ENCODE measurements at regions not wholly inside any gene's neighbourhood (a gene's known extent, or its start where the extent isn't known, plus 50 kb on each side); places are given as distances from the start of the nearest gene placed in this dataset.
A peak's percentile ranks its signal among the peaks of the same experiment; 100 is the strongest.

DNA sequence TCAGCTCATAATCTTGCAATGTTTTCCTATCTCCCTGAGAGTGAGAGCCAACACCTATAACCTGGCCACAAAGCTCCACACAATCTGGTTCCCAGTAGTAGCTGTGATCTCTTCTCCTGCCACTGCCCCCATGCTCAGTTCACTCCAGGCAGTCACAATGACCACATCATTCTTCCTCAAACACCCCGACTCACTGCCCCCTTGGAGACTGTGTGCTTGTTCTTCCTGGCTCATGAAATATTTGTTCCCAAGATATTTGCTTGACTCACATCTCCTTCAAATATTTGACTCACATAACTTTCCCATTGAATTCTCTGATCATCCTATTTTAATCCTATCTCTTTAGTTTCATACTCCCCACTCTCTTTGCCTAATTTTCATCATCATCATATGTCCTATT, 173.7 kb downstream of the AREG start:
- DNase-seq, result no peak

DNA sequence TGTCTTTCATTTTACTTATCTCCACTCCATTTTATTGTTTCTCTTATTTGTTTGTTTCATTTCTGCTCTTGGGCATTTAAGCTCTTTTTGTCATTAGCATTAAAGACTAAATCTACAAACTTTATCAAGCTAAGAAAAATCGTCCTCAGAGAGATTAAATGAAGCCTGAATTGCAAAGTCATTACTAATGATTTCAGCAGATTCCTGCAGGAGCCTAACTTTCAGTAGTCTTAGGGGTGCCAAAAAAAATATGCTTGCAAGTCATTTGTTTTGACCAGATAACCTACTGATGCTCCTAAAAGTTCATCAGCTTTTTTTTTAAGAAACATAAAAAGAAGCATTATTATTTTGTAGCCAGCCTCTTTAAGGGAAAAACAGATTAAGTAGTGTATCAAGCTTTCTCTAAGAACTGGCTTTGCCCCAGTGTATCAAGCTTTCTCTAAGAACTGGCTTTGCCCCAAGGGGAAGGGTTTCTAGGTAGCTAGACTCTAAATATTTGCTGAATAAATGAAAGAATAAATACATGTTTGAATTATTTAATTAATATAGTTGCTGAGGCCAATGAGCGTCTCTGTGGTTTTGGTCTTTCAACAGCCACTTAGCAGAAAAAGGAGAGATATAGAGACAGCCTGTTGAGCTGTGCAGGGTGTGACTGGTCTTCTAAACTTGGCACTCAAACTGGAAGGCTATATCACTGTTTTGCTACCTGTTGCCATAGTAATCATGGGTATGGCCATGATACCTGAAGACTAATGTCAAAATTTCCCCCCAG, 174.2 kb downstream of the BTC start:
- no peak for DNase-seq

GRCh38 chr4:74621616-74622015, 172.7 kb downstream of the BTC start:
- no peak for DNase-seq

DNA sequence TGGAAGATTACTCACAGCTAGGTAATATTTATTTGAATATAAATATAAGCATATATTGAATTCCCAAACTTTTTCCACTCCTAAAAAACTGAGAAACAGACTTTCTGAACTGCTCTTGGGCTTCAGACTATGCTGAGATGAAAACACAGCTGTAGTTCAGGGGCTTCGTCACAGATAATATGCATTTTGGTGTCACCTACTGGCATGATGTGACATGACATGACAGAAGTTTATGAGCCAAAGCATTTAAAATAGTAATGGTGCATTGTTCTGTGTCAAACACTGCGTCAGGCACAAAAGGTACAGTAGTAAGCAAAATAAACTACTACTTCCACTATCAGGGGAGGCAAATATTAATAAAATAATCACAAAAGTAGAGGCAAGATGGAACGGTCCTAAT, 171.3 kb downstream of the BTC start:
- DNase-seq, result peak in 1 of 2 donors; percentile 27

DNA sequence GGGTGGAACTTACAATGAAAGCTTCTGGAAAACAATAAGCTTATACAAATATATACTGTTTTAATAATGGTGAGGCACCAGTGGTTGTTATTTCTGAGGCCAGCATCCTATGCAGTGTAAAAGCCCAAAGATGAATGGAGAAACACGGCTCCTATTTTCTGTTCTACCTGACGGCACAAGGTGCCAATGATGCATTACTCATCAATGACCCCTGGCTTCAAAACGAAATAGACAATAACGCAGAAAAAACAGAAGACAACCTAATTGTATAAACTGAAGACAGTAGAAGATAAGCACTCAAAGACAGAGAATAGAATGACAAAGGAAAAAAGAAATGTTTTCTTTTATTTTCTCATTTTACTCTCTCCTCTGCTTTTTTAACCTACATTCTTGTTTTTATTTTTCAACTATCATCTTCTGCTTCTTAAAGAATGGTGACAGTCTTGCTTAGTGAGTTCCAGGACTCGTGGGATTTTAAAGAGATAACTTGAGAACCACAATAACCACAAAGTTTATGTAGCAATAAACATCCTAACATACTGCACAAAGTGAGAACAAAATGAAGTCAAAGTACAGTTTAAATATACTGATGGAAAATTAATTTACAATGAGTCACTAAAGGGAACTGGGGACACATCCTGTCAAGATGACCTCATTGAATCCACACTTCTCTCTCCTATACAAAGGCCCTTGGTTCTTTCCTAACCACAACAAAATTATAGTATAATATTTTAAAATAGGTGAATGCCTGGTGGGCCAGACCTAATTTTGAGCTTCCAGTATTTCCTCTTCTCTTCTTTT, 169.8 kb downstream of the BTC start:
- DNase-seq, result peak in 1 of 2 donors; percentile 2

GRCh38 chr4:74625981-74626380, 168.3 kb downstream of the BTC start:
- DNase-seq, result no peak

DNA sequence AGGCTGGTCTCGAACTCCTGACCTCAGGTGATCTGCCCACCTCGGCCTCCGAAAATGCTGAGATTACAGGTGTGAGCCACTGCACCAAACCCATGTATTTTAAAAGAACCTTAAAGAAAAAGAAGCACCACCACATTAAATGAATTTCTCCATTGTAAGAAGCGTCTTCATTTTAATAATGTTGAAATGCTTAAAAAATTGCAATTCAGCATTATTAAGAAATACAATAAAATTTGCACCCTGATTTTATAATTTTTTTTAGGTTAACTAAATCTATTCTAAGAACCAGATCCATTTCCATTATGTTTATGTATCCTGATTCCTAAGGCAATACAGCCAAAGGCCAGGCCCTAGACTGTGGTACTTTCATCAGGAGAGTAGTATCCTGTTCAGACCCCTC, 167.2 kb downstream of the BTC start:
- no peak for DNase-seq

- DNase-seq, result no peak
Observed at GRCh38 chr4:74627504-74627903, 166.8 kb downstream of the BTC start.

DNA sequence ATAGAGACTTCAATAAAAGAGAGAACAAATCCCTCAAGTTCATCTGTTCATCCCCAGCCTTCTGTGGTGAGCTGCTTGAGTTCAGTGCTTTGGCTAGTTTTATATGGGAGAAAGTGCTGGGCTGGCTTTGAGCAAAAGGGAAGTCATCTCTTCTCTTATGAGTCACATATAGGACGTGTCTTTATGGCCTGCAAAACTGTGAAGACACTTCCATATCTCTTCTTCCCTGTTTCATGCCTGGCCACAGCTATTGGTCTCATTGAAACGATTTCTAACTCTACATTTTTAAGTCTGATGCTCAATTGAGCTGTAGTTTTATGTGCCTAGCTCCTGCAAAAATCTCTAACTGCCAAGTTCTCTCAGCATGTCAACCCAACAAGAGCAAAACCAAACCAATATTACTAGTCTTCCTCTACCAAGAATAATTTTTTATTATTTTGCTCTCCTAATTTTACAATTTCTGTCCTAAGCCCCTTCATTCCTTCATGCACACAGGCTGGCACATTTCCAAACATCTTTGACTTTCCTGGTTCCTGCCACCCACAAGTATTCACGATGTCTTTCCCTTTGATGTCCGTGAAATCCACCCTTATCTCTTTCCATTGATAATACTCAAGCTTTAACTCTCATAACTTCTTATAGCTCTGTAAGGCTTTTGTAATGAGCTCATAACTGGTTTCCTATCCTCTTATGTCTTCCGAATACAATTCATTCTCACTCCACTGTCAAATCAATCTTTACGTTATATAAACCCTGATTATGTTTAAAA, 165.3 kb downstream of the BTC start:
- DNase-seq, result peak; percentile 8 to 41

DNA sequence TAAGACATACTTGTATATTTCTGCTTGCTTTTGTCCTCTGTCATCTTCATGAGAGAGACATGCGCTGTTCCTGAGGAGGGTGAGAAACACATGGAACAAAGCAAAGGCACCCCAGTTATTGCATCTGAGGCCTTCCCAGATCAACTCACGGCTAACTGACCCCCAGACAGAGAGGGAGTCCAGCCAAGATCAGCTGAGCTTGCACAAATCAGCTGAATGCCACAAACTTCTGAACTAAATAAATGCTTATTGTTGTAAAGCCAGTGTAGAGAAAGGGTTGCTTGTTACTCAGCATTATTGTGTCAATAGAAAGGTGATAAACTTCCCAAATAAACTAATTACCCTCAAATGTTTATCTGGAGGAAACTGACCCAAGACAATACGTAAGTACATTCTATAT, 163.8 kb downstream of the BTC start:
- no peak for DNase-seq

- DNase-seq, result no peak
Observed at GRCh38 chr4:74631338-74631737, 163.0 kb downstream of the BTC start.

DNA sequence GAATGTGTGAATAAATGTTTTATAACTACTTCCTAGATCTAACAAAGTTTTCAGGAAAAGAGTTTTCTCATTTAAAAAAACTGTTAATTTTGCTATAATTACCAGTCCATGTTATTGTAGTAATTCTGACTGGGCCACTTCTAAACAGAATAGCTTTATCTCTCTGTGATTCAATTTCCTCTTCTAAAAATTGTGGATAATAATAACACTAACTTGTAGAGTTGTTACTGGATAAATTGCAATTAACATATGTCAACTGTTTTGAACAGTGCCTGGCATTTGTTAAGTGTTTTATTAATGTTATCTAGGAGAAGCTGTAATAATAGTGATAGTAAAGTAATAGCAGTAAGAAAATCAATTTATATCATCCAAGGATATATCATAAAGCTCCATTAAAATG, 162.3 kb downstream of the BTC start:
- no peak for DNase-seq

DNA sequence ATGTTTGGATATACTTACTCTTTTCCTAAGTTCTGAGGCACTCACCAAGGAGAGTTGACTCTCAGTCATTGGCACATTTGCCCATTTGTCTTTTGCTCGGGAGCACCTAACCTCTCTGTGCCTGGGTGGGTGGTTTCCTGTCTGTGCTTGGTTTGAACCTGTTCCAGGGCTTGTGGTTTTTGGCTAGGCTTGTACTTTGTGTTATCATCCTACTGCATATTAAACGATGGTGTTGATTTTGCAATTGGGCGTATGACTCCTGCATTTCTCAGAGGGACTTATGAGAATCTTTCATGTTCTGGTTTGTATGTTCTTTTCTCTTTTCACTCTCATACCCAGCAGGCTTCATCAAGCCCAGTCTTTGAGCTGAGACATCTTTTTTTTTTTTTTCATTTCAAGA, 161.7 kb downstream of the BTC start:
- peak; percentile 18 to 25 for DNase-seq

GRCh38 chr4:74635074-74635473, 159.2 kb downstream of the BTC start:
- DNase-seq, result no peak

GRCh38 chr4:74635490-74636123, 158.7 kb downstream of the BTC start:
- DNase-seq, result no peak

DNA sequence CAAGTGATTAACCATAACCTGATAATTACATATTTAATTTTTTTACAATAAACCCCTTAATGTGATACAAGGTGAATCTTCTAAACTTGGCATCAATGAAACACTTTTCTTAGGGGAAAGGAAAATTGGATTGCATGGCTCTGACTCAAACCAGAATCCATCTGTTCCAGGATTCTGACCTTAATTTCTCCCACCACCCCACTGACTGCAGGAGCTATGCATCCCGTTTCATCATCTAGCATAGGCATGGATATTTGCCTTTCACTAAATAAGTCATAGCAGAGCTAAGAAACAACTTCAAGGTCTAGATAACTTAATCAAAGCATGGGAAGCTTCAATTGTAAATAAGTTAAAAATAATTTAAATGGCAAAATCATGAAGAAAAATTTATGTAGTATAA, 156.3 kb downstream of the BTC start:
- DNase-seq, result no peak

DNA sequence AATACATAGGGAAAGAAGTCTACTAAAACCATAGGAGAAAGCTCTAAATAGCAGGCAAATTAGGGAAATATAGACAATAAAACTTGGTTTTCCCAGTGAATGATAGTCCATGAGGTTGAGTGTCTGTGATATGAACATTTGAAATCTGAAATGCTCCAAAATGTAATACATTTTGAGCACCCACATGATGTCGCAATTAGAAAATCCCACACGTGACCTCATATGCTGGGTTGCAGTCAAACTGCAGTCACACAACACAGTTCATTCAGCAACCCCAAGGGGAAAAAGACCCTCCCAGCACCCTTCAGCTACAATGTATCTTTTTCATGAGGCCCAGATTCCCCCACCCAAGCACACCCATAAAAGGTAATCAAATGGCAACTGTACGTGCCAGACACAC, 155.6 kb downstream of the BTC start:
- DNase-seq, result no peak

DNA sequence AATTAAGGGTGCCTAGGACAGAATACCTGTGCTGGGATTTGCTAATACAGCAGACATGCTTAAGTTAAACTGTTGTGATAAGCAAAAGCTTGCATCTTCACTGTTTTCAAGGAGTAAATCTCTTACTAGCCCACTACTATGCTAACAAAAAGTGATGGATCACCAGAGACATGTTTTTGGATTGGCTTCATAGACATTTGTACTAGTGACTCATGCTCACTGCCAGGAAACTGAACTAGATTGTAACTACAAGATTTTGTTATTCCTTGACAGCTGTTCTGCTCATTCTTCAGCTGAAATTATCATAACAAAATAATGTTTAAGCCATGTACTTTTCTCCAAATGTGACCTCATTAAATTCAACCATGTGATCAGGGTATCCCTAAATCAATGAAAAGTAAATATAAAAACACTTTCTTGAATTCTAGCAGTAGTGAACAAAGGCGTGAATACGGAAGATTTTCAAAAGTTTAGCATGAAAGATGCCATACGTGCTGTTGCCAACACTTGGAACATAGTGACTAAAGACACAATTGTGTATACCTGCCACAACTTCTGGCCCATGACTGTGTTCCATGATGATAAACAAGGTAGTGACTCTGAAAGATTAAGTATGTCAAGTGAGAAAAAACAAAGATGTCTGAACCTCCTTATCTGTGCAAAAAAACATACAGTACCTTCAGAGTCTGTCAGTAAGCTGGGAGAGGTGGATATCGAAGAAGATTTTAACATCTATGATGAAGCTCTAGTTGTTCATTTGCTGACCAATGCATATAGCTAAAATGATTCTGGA, 154.0 kb downstream of the BTC start:
- DNase-seq, result no peak

DNA sequence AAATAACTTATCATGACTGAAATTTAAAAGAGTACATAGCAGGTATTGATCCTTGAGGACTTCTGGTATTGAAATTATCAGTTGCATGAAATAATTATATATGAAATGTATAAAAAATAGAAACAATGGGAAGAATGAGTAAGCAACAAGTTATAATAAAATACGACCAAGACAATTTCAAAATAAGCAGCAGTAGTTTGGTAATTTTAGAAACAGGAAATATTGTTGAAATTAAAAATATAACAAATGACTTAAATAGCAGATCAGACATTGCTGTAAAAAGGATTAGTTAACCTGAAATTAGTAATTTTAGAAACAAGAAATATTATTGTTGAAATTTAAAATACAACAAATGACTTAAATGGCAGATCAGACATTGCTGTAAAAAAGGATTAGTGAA, 152.3 kb downstream of the BTC start:
- DNase-seq, result no peak

GRCh38 chr4:74649193-74649592, 145.1 kb downstream of the BTC start:
- no peak for DNase-seq

- DNase-seq, result no peak
Observed at GRCh38 chr4:74651198-74651597, 143.1 kb downstream of the BTC start.
